Trophoblast cell (in vitro differentiated cells and primary cell): ENCODE measurements at regions not wholly inside any gene's neighbourhood (a gene's known extent, or its start where the extent isn't known, plus 50 kb on each side); places are given as distances from the start of the nearest gene placed in this dataset.
A peak's percentile ranks its signal among the peaks of the same experiment; 100 is the strongest.

Experiments
- DNase-seq, 2 donors: peaks; one replicate each; pipeline ENCODE4 v3.0.0-alpha.2; 2016
- H2AFZ ChIP-seq: 2 replicates; pipeline ENCODE4 v1.6.1; 2013; ENCODE audit warnings: low read length, moderate library complexity, mild to moderate bottlenecking; ENCODE audit not compliant: insufficient read depth, poor library complexity
- H2AK5ac ChIP-seq: 2 replicates; pipeline ENCODE4 v1.6.1; 2013; ENCODE audit warnings: mild to moderate bottlenecking, low read length
- H2BK120ac ChIP-seq: 2 replicates; pipeline ENCODE4 v1.6.1; 2013; ENCODE audit warnings: low read length, mild to moderate bottlenecking, moderate library complexity; ENCODE audit not compliant: insufficient read depth, poor library complexity
- H2BK12ac ChIP-seq: 2 replicates; pipeline ENCODE4 v1.6.1; 2013; ENCODE audit warnings: mild to moderate bottlenecking, low read length, moderate library complexity
- H2BK5ac ChIP-seq: 2 replicates; pipeline ENCODE4 v1.6.1; 2013; ENCODE audit warnings: low read length, low read depth, moderate library complexity, mild to moderate bottlenecking; ENCODE audit not compliant: poor library complexity
- H3K14ac ChIP-seq: 2 replicates; pipeline ENCODE4 v1.6.1; 2013; ENCODE audit warnings: mild to moderate bottlenecking, low read length
- H3K18ac ChIP-seq: 2 replicates; pipeline ENCODE4 v1.6.1; 2013; ENCODE audit warnings: mild to moderate bottlenecking, low read length
- H3K23ac ChIP-seq: 2 replicates; pipeline ENCODE4 v1.6.1; 2013; ENCODE audit warnings: low read length
- H3K27ac ChIP-seq: 2 replicates; pipeline ENCODE4 v1.5.1; 2013; ENCODE audit warnings: low read depth, mild to moderate bottlenecking, inconsistent platforms, low read length, moderate library complexity
- H3K27me3 ChIP-seq: 2 replicates; pipeline ENCODE4 v1.6.1; 2013; ENCODE audit warnings: inconsistent platforms, mild to moderate bottlenecking, low read length, moderate library complexity; ENCODE audit not compliant: insufficient read depth
- H3K36me3 ChIP-seq, 2 experiments: 1 replicate in 1 of 2; 2 replicates in 1 of 2; pipeline ENCODE4 v1.6.1; 2013; ENCODE audit warnings: low read length in 2 of 2, mild to moderate bottlenecking in 2 of 2, moderate library complexity in 1 of 2; ENCODE audit not compliant: insufficient read depth in 2 of 2, control insufficient read depth in 1 of 2
- H3K4ac ChIP-seq: 2 replicates; pipeline ENCODE4 v1.6.1; 2013; ENCODE audit warnings: low read depth, mild to moderate bottlenecking, low read length, moderate library complexity
- H3K4me1 ChIP-seq, 2 experiments: 1 replicate in 1 of 2; 2 replicates in 1 of 2; pipeline ENCODE4 v1.6.1; 2013; ENCODE audit warnings: low read length in 2 of 2, mild to moderate bottlenecking in 2 of 2, moderate library complexity in 1 of 2; ENCODE audit not compliant: insufficient read depth in 2 of 2, control insufficient read depth in 1 of 2
- H3K4me2 ChIP-seq: 2 replicates; pipeline ENCODE4 v1.6.1; 2013; ENCODE audit warnings: inconsistent platforms, mild to moderate bottlenecking, low read length, moderate library complexity
- H3K4me3 ChIP-seq: 2 replicates; pipeline ENCODE4 v1.5.1; 2013; ENCODE audit warnings: mild to moderate bottlenecking, low read depth, low read length, inconsistent platforms
- H3K79me1 ChIP-seq: one replicate; pipeline ENCODE4 v1.6.1; 2013; ENCODE audit warnings: low read length
- H3K79me2 ChIP-seq: 2 replicates; pipeline ENCODE4 v1.6.1; 2013; ENCODE audit warnings: low read length, mild to moderate bottlenecking; ENCODE audit not compliant: control insufficient read depth, insufficient read depth, poor library complexity
- H3K9ac ChIP-seq: 2 replicates; pipeline ENCODE4 v1.6.1; 2013; ENCODE audit warnings: mild to moderate bottlenecking, low read length
- H3K9me3 ChIP-seq: 2 replicates; pipeline ENCODE4 v1.6.1; 2013; ENCODE audit warnings: low read depth, mild to moderate bottlenecking, control low read depth, inconsistent platforms, low read length; ENCODE audit not compliant: insufficient read depth
- H4K12ac ChIP-seq: 2 replicates; pipeline ENCODE4 v1.6.1; 2013; ENCODE audit warnings: low read depth, mild to moderate bottlenecking, low read length, moderate library complexity
- H4K8ac ChIP-seq: 2 replicates; pipeline ENCODE4 v1.6.1; 2013; ENCODE audit warnings: low read depth, mild to moderate bottlenecking, low read length, moderate library complexity
- H4K91ac ChIP-seq: one replicate; pipeline ENCODE4 v1.6.1; 2013; ENCODE audit warnings: low read depth, mild to moderate bottlenecking, low read length, moderate library complexity
- WGBS: extraction: QIAGEN DNeasy Blood & Tissue Kit; methylation state at CpG from one replicate; pipeline ENCODE4 v1.1.7; 2013; ENCODE audit warnings: missing lambda C conversion rate; ENCODE audit not compliant: insufficient read length, insufficient coverage; ENCODE audit errors: extremely low coverage; 5-methylcytosine and 5-hydroxymethylcytosine counted together

DNA sequence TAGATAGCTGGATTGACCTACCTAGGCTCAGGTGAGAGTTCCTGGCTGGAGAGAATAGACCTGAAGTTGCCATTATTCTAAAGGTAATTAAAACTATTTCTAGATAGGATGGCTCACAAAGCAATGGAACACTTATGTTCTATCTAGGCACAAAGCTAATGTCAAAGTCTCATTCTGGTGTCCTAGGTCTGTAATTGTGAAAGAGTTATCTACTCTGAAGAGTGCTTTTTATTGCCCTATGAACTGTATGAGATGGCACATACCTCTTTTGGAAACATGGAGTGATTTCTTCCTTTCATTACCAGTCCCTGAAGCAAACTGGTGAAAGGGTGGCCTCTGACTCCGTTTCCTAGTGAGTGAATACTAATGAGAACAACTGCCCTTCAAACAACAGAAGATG, 80.3 kb downstream of the MTNR1B start:
- Histone ChIP-seq H3K23ac (no peak overlapping the region), H3K79me2 (no peaks in the 10 kb centered on the region), H2AFZ (no peak overlapping the region), H3K18ac (no peak overlapping the region), H3K4me1 (no peaks in the 10 kb centered on the region), H3K4me2 (no peak overlapping the region), H2BK12ac (no peak overlapping the region), H3K4ac (no peak overlapping the region), H4K12ac (no peak overlapping the region), H2AK5ac (no peak overlapping the region), H3K14ac (no peak overlapping the region), H3K4me3 (no peak overlapping the region), H4K8ac (no peak overlapping the region), H3K36me3 (no peaks in the 10 kb centered on the region), H3K79me1 (no peaks in the 10 kb centered on the region), H2BK5ac (no peak overlapping the region), H3K27me3 (no peaks in the 10 kb centered on the region), H3K9ac (no peak overlapping the region), H3K9me3 (no peaks in the 10 kb centered on the region), H4K91ac (no peak overlapping the region), H3K27ac (no peak overlapping the region), H2BK120ac (no peak overlapping the region)
- DNase-seq, result no peak
- WGBS, result no CpG with 5 or more reads among the region's 1 CpG

GRCh38 chr11:93051186-93051585, 81.7 kb downstream of the MTNR1B start:
- no peaks in the 10 kb centered on the region for H3K27me3 ChIP-seq
- H3K4ac ChIP-seq, result no peak overlapping the region
- no peak overlapping the region for H3K4me3 ChIP-seq
- H3K9me3 ChIP-seq, result no peaks in the 10 kb centered on the region
- no peak overlapping the region for H2BK5ac ChIP-seq
- H3K79me1 ChIP-seq, result no peaks in the 10 kb centered on the region
- no peak overlapping the region for H2AFZ ChIP-seq
- H3K18ac ChIP-seq, result no peak overlapping the region
- no peak overlapping the region for H3K23ac ChIP-seq
- H2BK12ac ChIP-seq, result no peak overlapping the region
- no peak overlapping the region for H3K4me2 ChIP-seq
- H3K27ac ChIP-seq, result no peak overlapping the region
- H3K36me3 ChIP-seq, result no peaks in the 10 kb centered on the region
- no peaks in the 10 kb centered on the region for H3K79me2 ChIP-seq
- H4K12ac ChIP-seq, result no peak overlapping the region
- no peaks in the 10 kb centered on the region for H3K4me1 ChIP-seq
- no peak overlapping the region for H2BK120ac ChIP-seq
- H4K8ac ChIP-seq, result no peak overlapping the region
- peak; percentile 9 to 48 for DNase-seq
- H4K91ac ChIP-seq, result no peak overlapping the region
- WGBS, result no CpG with 5 or more reads among the region's 2 CpGs
- H3K9ac ChIP-seq, result no peak overlapping the region
- no peak overlapping the region for H3K14ac ChIP-seq
- no peak overlapping the region for H2AK5ac ChIP-seq

- no CpG with 5 or more reads among the region's 2 CpGs for WGBS
Observed at GRCh38 chr11:93053864-93054263, 84.4 kb downstream of the MTNR1B start.

DNA sequence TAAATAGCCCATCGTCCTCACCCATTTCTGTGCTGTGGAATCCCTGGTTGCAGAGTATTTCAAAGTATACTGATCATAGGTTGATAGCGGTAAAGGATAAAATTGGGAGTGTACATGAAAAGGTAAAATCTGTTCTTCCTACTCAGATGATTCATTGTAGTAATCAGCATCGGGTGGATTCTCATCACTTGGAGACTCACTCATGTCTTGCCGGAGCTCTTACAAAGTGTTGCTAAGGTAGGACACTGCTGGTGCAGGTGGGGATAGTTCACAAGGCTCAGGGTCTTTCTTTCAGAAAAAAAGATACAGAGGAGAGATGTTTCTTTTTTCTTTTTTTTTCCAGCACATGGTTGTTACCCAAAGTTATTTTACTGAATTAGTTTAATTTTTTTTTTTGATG, 84.8 kb downstream of the MTNR1B start:
- Histone ChIP-seq H2BK120ac (no peak overlapping the region), H2BK5ac (no peak overlapping the region), H3K36me3 (no peaks in the 10 kb centered on the region), H2AFZ (no peak overlapping the region), H3K14ac (no peak overlapping the region), H3K4me1 (no peaks in the 10 kb centered on the region), H3K27me3 (no peaks in the 10 kb centered on the region), H2BK12ac (no peak overlapping the region), H2AK5ac (no peak overlapping the region), H4K12ac (no peak overlapping the region), H3K79me2 (no peaks in the 10 kb centered on the region), H4K91ac (no peak overlapping the region), H3K4ac (no peak overlapping the region), H3K23ac (no peak overlapping the region), H3K4me2 (no peak overlapping the region), H3K4me3 (no peak overlapping the region), H3K27ac (no peak overlapping the region), H3K9me3 (no peaks in the 10 kb centered on the region), H3K79me1 (no peaks in the 10 kb centered on the region), H3K9ac (no peak overlapping the region), H3K18ac (no peak overlapping the region), H4K8ac (no peak overlapping the region)
- WGBS, result no CpG with 5 or more reads among the region's 4 CpGs
- no peak for DNase-seq

More at GRCh38 chr11:93053864-93054263, 84.4 kb downstream of the MTNR1B start:
- Histone ChIP-seq H2BK5ac (no peak overlapping the region), H3K4me2 (no peak overlapping the region), H3K14ac (no peak overlapping the region), H3K79me1 (no peaks in the 10 kb centered on the region), H3K9ac (no peak overlapping the region), H3K18ac (no peak overlapping the region), H3K4me1 (no peaks in the 10 kb centered on the region), H3K27me3 (no peaks in the 10 kb centered on the region), H2AFZ (no peak overlapping the region), H3K4me3 (no peak overlapping the region), H2BK12ac (no peak overlapping the region), H4K8ac (no peak overlapping the region), H4K91ac (no peak overlapping the region), H3K36me3 (no peaks in the 10 kb centered on the region), H2BK120ac (no peak overlapping the region), H4K12ac (no peak overlapping the region), H2AK5ac (no peak overlapping the region), H3K23ac (no peak overlapping the region), H3K79me2 (no peaks in the 10 kb centered on the region), H3K9me3 (no peaks in the 10 kb centered on the region), H3K4ac (no peak overlapping the region), H3K27ac (no peak overlapping the region)
- DNase-seq, result no peak
